ENCODE measurements at regions not wholly inside any gene's neighbourhood (a gene's known extent, or its start where the extent isn't known, plus 50 kb on each side); places are given as distances from the start of the nearest gene placed in this dataset.
A peak's percentile ranks its signal among the peaks of the same experiment; 100 is the strongest.

GRCh38 chr11:45341372-45341771, 55.2 kb upstream of the SYT13 start:
- intact Hi-C loops (cut with micrococcal nuclease): no loop called here
- Mint-ChIP-seq H3K4me1 (ENCODE audit: low read depth) (peaks cover 19% of the 10 kb centered on the region), H3K27me3 (ENCODE audit: insufficient read depth) (peaks cover 29% of the 10 kb centered on the region), H3K27ac (no peak overlapping the region), H3K36me3 (ENCODE audit: low read depth) (no peaks in the 10 kb centered on the region), H3K9me3 (no peaks in the 10 kb centered on the region), H3K4me3 (no peak overlapping the region)
- no peak for DNase-seq (ENCODE audit: low spot score)

GRCh38 chr11:45339729-45340519, 53.8 kb upstream of the SYT13 start:
- H3K27me3 Mint-ChIP-seq (ENCODE audit: insufficient read depth): peaks cover 23% of the 10 kb centered on the region

GRCh38 chr11:45337583-45338360, 51.6 kb upstream of the SYT13 start:
- Mint-ChIP-seq H3K9me3 (no peaks in the 10 kb centered on the region), H3K36me3 (ENCODE audit: low read depth) (no peaks in the 10 kb centered on the region), H3K4me3 (no peak overlapping the region), H3K4me1 (ENCODE audit: low read depth) (peaks cover 19% of the 10 kb centered on the region), H3K27me3 (ENCODE audit: insufficient read depth) (peaks cover 10% of the 10 kb centered on the region), H3K27ac (no peak overlapping the region)
- DNase-seq (ENCODE audit: low spot score): no peak
- intact Hi-C loops (cut with micrococcal nuclease): no loop called here

More at GRCh38 chr11:45339729-45340519, 53.8 kb upstream of the SYT13 start:
- Mint-ChIP-seq H3K9me3 (no peaks in the 10 kb centered on the region), H3K4me1 (ENCODE audit: low read depth) (peaks cover 19% of the 10 kb centered on the region), H3K27ac (no peak overlapping the region), H3K36me3 (ENCODE audit: low read depth) (no peaks in the 10 kb centered on the region), H3K4me3 (peak overlapping the region; percentile 30)
- peak; percentile 82 for DNase-seq (ENCODE audit: low spot score)
- intact Hi-C loops (cut with micrococcal nuclease): loop anchor here (1.0 kb wide), 3 partner anchors 15 to 431 kb away; no protein-coding TSS in a partner anchor

GRCh38 chr11:45336136-45336535, 50.0 kb upstream of the SYT13 start:
- no peak for DNase-seq (ENCODE audit: low spot score)
- H3K27ac Mint-ChIP-seq: no peak overlapping the region
- H3K36me3 Mint-ChIP-seq (ENCODE audit: low read depth): no peaks in the 10 kb centered on the region
- H3K27me3 Mint-ChIP-seq (ENCODE audit: insufficient read depth): peaks cover 6% of the 10 kb centered on the region
- H3K9me3 Mint-ChIP-seq: no peaks in the 10 kb centered on the region
- H3K4me1 Mint-ChIP-seq (ENCODE audit: low read depth): peaks cover 19% of the 10 kb centered on the region
- intact Hi-C loops (cut with micrococcal nuclease): no loop called here
- H3K4me3 Mint-ChIP-seq: no peak overlapping the region

Data from activated T-helper 1 cell treated with anti-CD3 and anti-CD28 coated beads, Interleukin-12 subunit alpha, Interleukin-12 subunit beta, Interleukin-2, Interleukin-4 antibody, amounts not matched to agents 30 ng/mL and 10 ng/mL and 1 ng/mL, durations not matched to agents 14 hours and 24 hours and 36 hours (primary cell).